HUES6 (cell line): ENCODE measurements at regions not wholly inside any gene's neighbourhood (a gene's known extent, or its start where the extent isn't known, plus 50 kb on each side); places are given as distances from the start of the nearest gene placed in this dataset.

Experiments used
- H3K27ac ChIP-seq: 2 replicates; pipeline ENCODE4 v1.7.0; 2013; ENCODE audit warnings: low read depth, mild to moderate bottlenecking, low read length, inconsistent platforms
- H3K27me3 ChIP-seq: 2 replicates; pipeline ENCODE4 v1.6.1; 2013; ENCODE audit warnings: low read length; ENCODE audit not compliant: control insufficient read depth, insufficient read depth
- H3K36me3 ChIP-seq: 2 replicates; pipeline ENCODE4 v1.6.1; 2013; ENCODE audit warnings: low read length; ENCODE audit not compliant: control insufficient read depth, insufficient read depth
- H3K4me1 ChIP-seq: 2 replicates; pipeline ENCODE4 v1.6.1; 2013; ENCODE audit warnings: low read length; ENCODE audit not compliant: control insufficient read depth, insufficient read depth
- H3K4me3 ChIP-seq: 2 replicates; pipeline ENCODE4 v1.5.1; 2013; ENCODE audit warnings: low read depth, low read length
- H3K9ac ChIP-seq: one replicate; pipeline ENCODE4 v1.6.1; 2013; ENCODE audit warnings: mild to moderate bottlenecking, low read length
- H3K9me3 ChIP-seq: 2 replicates; pipeline ENCODE4 v1.6.1; 2013; ENCODE audit warnings: low read depth, low read length; ENCODE audit not compliant: control insufficient read depth, insufficient read depth

GRCh38 chr1:239590556-239590955, 204.2 kb downstream of the CHRM3 start:
- no peak overlapping the region for H3K27ac ChIP-seq
- H3K4me1 ChIP-seq = no peaks in the 10 kb centered on the region
- H3K36me3 ChIP-seq = no peaks in the 10 kb centered on the region
- no peaks in the 10 kb centered on the region for H3K9me3 ChIP-seq
- H3K4me3 ChIP-seq = no peak overlapping the region
- H3K27me3 ChIP-seq = no peaks in the 10 kb centered on the region
- no peak overlapping the region for H3K9ac ChIP-seq

DNA sequence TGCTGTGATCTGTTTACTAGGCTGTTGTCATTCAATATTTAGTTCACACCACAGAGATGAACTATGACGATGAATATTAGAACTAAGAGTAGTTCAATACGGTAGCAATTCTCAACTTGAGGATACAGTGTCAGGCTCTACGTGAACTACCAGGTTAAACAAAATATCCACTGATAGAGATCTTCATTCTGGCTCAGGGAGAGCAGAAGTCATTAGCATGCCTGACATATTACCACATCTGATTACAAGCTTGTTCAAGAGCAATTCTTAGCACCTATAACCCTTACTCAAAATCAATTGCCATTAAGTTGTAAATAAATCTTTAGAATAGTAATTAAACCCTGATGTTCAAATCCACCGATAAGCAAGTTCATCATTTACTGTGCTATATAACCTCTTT, 207.2 kb downstream of the CHRM3 start:
- no peak overlapping the region for H3K4me3 ChIP-seq
- H3K9me3 ChIP-seq = no peaks in the 10 kb centered on the region
- no peaks in the 10 kb centered on the region for H3K36me3 ChIP-seq
- no peak overlapping the region for H3K9ac ChIP-seq
- no peak overlapping the region for H3K27ac ChIP-seq
- H3K27me3 ChIP-seq = no peaks in the 10 kb centered on the region
- no peaks in the 10 kb centered on the region for H3K4me1 ChIP-seq

GRCh38 chr1:239600588-239600987, 214.2 kb downstream of the CHRM3 start:
- Histone ChIP-seq H3K27ac (no peak overlapping the region), H3K27me3 (no peaks in the 10 kb centered on the region), H3K36me3 (no peaks in the 10 kb centered on the region)

GRCh38 chr1:239601108-239601507, 214.7 kb downstream of the CHRM3 start:
- Histone ChIP-seq H3K36me3 (no peaks in the 10 kb centered on the region), H3K27me3 (no peaks in the 10 kb centered on the region), H3K9me3 (no peaks in the 10 kb centered on the region), H3K27ac (no peak overlapping the region), H3K4me1 (no peaks in the 10 kb centered on the region), H3K4me3 (no peak overlapping the region), H3K9ac (no peak overlapping the region)

More at GRCh38 chr1:239600588-239600987, 214.2 kb downstream of the CHRM3 start:
- no peaks in the 10 kb centered on the region for H3K4me1 ChIP-seq
- no peak overlapping the region for H3K4me3 ChIP-seq
- H3K9ac ChIP-seq = no peak overlapping the region
- no peaks in the 10 kb centered on the region for H3K9me3 ChIP-seq

- Histone ChIP-seq H3K9me3 (no peaks in the 10 kb centered on the region), H3K27me3 (no peaks in the 10 kb centered on the region), H3K9ac (no peak overlapping the region), H3K27ac (no peak overlapping the region), H3K36me3 (no peaks in the 10 kb centered on the region), H3K4me1 (no peaks in the 10 kb centered on the region), H3K4me3 (no peak overlapping the region)
Observed at GRCh38 chr1:239603530-239603929, 217.2 kb downstream of the CHRM3 start.

DNA sequence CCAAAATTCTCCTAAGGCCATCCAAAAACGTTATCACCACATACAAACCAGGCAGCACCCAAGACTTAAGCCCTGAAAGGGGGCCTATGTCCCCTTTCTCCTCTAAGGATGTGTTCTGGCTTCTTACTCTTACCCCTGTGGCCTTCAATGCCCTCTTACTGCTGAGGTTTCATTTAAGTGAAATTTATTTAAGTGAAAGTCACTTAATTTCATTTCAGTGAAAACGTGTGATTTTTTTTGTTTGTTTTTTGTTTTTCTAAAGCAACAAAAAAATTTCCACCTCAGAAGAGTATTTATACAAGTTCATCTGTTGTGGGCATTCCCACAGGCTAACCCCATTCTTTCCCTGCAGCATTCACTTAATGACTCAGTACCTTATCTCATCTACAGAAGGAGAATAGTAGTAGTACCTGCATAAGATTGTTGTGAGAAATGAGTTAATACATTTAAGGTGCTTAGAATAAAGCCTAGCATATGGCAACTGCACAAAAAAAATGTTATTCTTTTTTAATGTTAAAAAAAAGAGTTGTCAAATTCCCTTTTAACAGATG, 220.6 kb downstream of the CHRM3 start:
- no peaks in the 10 kb centered on the region for H3K27me3 ChIP-seq
- no peaks in the 10 kb centered on the region for H3K4me1 ChIP-seq
- no peak overlapping the region for H3K4me3 ChIP-seq
- no peaks in the 10 kb centered on the region for H3K36me3 ChIP-seq
- H3K9me3 ChIP-seq = no peaks in the 10 kb centered on the region
- no peak overlapping the region for H3K27ac ChIP-seq
- no peak overlapping the region for H3K9ac ChIP-seq

- Histone ChIP-seq H3K36me3 (no peaks in the 10 kb centered on the region), H3K9me3 (no peaks in the 10 kb centered on the region), H3K27ac (no peak overlapping the region), H3K9ac (no peak overlapping the region), H3K4me1 (no peaks in the 10 kb centered on the region), H3K4me3 (no peak overlapping the region), H3K27me3 (no peaks in the 10 kb centered on the region)
Observed at GRCh38 chr1:239608469-239608868, 222.1 kb downstream of the CHRM3 start.

GRCh38 chr1:239612379-239612778, 226.0 kb downstream of the CHRM3 start:
- Histone ChIP-seq H3K4me1 (no peaks in the 10 kb centered on the region), H3K27ac (no peak overlapping the region), H3K27me3 (no peaks in the 10 kb centered on the region), H3K9ac (no peak overlapping the region), H3K9me3 (no peaks in the 10 kb centered on the region), H3K36me3 (no peaks in the 10 kb centered on the region), H3K4me3 (no peak overlapping the region)

DNA sequence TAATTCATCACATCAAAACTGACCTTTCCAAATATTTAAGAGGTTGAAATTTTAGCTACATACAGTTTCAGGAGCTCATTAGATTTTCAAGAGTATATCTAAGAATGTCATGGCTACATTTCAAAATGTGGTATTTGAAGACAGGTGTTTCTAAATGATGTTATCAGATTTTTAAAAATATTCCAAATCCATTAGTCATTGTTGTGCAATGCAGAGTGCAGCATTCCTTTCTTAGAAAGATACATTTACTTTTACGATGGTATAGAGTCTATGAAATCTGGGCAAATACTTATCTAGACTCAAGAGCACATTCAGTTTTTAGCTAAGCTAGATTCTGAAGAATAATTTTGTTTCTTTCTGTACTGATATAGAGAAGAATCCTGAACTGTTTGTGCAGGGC, 230.3 kb downstream of the CHRM3 start:
- no peaks in the 10 kb centered on the region for H3K36me3 ChIP-seq
- no peaks in the 10 kb centered on the region for H3K9me3 ChIP-seq
- H3K27ac ChIP-seq = no peak overlapping the region
- H3K27me3 ChIP-seq = no peaks in the 10 kb centered on the region
- no peaks in the 10 kb centered on the region for H3K4me1 ChIP-seq
- H3K4me3 ChIP-seq = no peak overlapping the region
- H3K9ac ChIP-seq = no peak overlapping the region

DNA sequence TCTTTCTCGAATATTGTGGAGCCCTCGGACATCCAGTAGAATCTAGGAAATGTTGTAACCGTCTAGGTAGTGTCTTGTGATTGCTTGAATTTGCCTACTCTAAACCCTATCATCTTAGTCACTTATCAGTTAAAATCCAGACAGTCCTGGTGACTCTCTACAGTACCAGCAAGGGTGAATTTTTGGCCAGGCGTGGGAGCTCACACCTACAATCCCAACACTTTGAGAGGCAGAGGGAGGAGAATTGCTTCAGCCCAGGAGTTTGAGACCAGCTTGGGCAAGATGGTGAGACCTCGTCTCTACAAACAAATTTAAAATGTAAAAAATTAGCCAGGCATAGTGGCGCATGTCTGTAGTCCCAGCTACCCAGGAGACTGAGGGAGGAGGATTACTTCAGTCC, 230.9 kb downstream of the CHRM3 start:
- no peak overlapping the region for H3K9ac ChIP-seq
- no peaks in the 10 kb centered on the region for H3K36me3 ChIP-seq
- no peak overlapping the region for H3K4me3 ChIP-seq
- H3K27ac ChIP-seq = no peak overlapping the region
- no peaks in the 10 kb centered on the region for H3K27me3 ChIP-seq
- peaks cover 3% of the 10 kb centered on the region; the same call in 1 of the 2 replicates for H3K9me3 ChIP-seq
- H3K4me1 ChIP-seq = no peaks in the 10 kb centered on the region

DNA sequence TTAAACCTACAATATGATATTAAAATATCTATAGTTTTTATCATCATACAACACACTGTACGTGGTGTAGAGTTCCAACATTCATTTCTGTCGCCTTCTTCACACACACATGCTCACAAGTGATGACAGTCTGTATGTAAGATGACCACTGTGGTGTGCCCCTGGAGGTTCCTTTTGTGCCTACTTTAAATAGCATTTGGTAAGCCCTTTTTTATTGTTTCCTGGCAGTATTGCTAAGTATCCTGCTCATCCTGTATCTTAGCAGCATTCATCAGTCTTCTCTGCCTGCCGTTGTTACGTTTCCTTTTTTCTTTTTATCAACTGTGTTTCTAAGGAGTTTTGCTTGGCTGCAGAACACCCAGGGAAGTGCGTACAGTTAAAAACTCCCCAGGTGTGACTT, 231.4 kb downstream of the CHRM3 start:
- no peaks in the 10 kb centered on the region for H3K27me3 ChIP-seq
- H3K27ac ChIP-seq = no peak overlapping the region
- H3K4me3 ChIP-seq = no peak overlapping the region
- peaks cover 7% of the 10 kb centered on the region; the same call in 1 of the 2 replicates for H3K9me3 ChIP-seq
- H3K36me3 ChIP-seq = no peaks in the 10 kb centered on the region
- no peaks in the 10 kb centered on the region for H3K4me1 ChIP-seq
- H3K9ac ChIP-seq = no peak overlapping the region

- no peaks in the 10 kb centered on the region for H3K36me3 ChIP-seq
- peaks cover 8% of the 10 kb centered on the region; the same call in 1 of the 2 replicates for H3K9me3 ChIP-seq
- H3K4me3 ChIP-seq = no peak overlapping the region
- H3K27me3 ChIP-seq = no peaks in the 10 kb centered on the region
- H3K9ac ChIP-seq = no peak overlapping the region
- H3K4me1 ChIP-seq = no peaks in the 10 kb centered on the region
- H3K27ac ChIP-seq = no peak overlapping the region
Observed at GRCh38 chr1:239619190-239619589, 232.8 kb downstream of the CHRM3 start.
